PC-3 (cell line): ENCODE measurements at regions not wholly inside any gene's neighbourhood (a gene's known extent, or its start where the extent isn't known, plus 50 kb on each side); places are given as distances from the start of the nearest gene placed in this dataset.
"Not testable (repeated sequence)": the region's sequence is repeated elsewhere in the genome, so short reads cannot be mapped to it uniquely, and the experiment has no call there.

ENCODE experiments used
- CTCF ChIP-seq: fragments of 300-600 bp; sonication (generic); conservative IDR thresholded peaks from 2 replicates; pipeline ENCODE4 v1.5.1; 2017; ENCODE audit warnings: antibody characterized with exemption, low read depth, mild to moderate bottlenecking, low read length
- EZH2 ChIP-seq: fragments of 300-600 bp; sonication (generic); IDR thresholded peaks from one replicate; pipeline ENCODE4 v1.6.1; 2017; ENCODE audit warnings: antibody characterized with exemption, mild to moderate bottlenecking, low read length; ENCODE audit not compliant: unreplicated experiment
- EZH2phosphoT487 ChIP-seq: fragments of 300-600 bp; sonication (generic); IDR thresholded peaks from 2 replicates; pipeline ENCODE4 v1.6.1; 2018; ENCODE audit warnings: mild to moderate bottlenecking, antibody characterized with exemption, low read length, borderline replicate concordance

- not testable (repeated sequence) for TF ChIP-seq CTCF, EZH2, EZH2phosphoT487
Observed at GRCh38 chr2:95699201-95700184, 107.7 kb downstream of the TRIM43 start.
